Lung (tissue), 11 donors: ENCODE measurements at regions not wholly inside any gene's neighbourhood (a gene's known extent, or its start where the extent isn't known, plus 50 kb on each side); places are given as distances from the start of the nearest gene placed in this dataset.

Experiments
- ATAC-seq: fragments of 200-7000 bp; cut with Tn5 transposase; one replicate; pipeline ENCODE4 v1.9.1; 2020; ENCODE audit warnings: moderate number of reproducible peaks; ENCODE audit not compliant: insufficient read depth, low FRiP score
- DNase-seq, 3 donors: peaks; one replicate each; pipeline ENCODE4 v3.0.0-alpha.2; 2013 to 2017
- H3K27ac ChIP-seq, 2 donors: one replicate each; pipeline ENCODE4 v1.5.1; 2013; ENCODE audit warnings: mild to moderate bottlenecking in 2 of 2, moderate library complexity in 2 of 2, control low read depth in 1 of 2, inconsistent platforms in 1 of 2, low read depth in 1 of 2, low read length in 1 of 2
- H3K27me3 ChIP-seq, 3 donors: one replicate each; pipeline ENCODE4 v1.5.1; 2013; ENCODE audit warnings: low read length in 2 of 3; ENCODE audit not compliant: control insufficient read depth in 3 of 3, insufficient read depth in 3 of 3
- H3K36me3 ChIP-seq, 4 donors: one replicate each; pipeline ENCODE4 v1.5.1; 2013; ENCODE audit warnings: low read length in 4 of 4, mild to moderate bottlenecking in 1 of 4, moderate library complexity in 1 of 4; ENCODE audit not compliant: control insufficient read depth in 4 of 4, insufficient read depth in 4 of 4
- H3K4me1 ChIP-seq, 5 donors: one replicate each; pipeline ENCODE4 v1.5.1; 2013; ENCODE audit warnings: low read length in 5 of 5, mild to moderate bottlenecking in 2 of 5, moderate library complexity in 1 of 5; ENCODE audit not compliant: control insufficient read depth in 5 of 5, insufficient read depth in 5 of 5
- H3K4me3 ChIP-seq: one replicate; pipeline ENCODE4 v1.5.1; 2013; ENCODE audit warnings: mild to moderate bottlenecking, control low read depth, moderate library complexity
- H3K9ac ChIP-seq, 2 donors: one replicate each; pipeline ENCODE4 v1.5.1; 2013; ENCODE audit warnings: low read length in 2 of 2, control low read depth in 1 of 2; ENCODE audit not compliant: insufficient read depth in 1 of 2
- H3K9me3 ChIP-seq, 4 donors: one replicate each; pipeline ENCODE4 v1.5.1; 2013; ENCODE audit warnings: low read length in 3 of 4, mild to moderate bottlenecking in 1 of 4, moderate library complexity in 1 of 4; ENCODE audit not compliant: control insufficient read depth in 4 of 4, insufficient read depth in 3 of 4
- WGBS, 2 donors: extraction: QIAGEN DNeasy Blood & Tissue Kit; methylation state at CpG; one replicate each; pipeline ENCODE4 v1.1.7; 2013; 5-methylcytosine and 5-hydroxymethylcytosine counted together
- TF ChIP-seq, protein P1 (sequence below): IDR thresholded peaks from 2 replicates; pipeline ENCODE4 v1.5.1; 2012; ENCODE audit warnings: mild to moderate bottlenecking; ENCODE audit errors: control extremely low read depth, extremely low read depth
- donor health status: control.
- donor health status: control.
- donor health status: Bipolar disorder and iron deficiency.
- donor health status: healthy.
- donor health status: DM: yes; HTN: yes; CAD: no.

DNA sequence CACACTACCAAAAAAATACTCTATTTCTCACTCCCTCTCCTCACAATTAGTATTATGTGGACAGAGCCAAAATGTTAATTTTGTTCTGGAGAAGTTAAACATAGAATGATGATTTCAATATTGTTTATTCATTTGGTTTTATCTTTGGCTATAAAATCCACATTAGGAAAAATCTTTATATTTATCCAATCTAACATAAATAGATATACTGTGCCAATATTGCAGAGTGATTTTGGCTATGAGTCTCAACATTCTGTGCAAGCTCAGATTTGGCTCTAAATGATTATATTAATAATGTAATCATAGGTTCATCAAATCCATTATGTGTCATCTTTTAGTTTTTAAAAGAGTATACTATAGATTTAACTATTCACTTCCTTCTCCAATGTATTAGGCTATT lies 667.5 kb upstream of the CHORDC1 start:
- TF ChIP-seq, protein P1, sequence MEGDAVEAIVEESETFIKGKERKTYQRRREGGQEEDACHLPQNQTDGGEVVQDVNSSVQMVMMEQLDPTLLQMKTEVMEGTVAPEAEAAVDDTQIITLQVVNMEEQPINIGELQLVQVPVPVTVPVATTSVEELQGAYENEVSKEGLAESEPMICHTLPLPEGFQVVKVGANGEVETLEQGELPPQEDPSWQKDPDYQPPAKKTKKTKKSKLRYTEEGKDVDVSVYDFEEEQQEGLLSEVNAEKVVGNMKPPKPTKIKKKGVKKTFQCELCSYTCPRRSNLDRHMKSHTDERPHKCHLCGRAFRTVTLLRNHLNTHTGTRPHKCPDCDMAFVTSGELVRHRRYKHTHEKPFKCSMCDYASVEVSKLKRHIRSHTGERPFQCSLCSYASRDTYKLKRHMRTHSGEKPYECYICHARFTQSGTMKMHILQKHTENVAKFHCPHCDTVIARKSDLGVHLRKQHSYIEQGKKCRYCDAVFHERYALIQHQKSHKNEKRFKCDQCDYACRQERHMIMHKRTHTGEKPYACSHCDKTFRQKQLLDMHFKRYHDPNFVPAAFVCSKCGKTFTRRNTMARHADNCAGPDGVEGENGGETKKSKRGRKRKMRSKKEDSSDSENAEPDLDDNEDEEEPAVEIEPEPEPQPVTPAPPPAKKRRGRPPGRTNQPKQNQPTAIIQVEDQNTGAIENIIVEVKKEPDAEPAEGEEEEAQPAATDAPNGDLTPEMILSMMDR: no peak
- H3K27me3 ChIP-seq: no peaks in the 10 kb centered on the region
- DNase-seq: peak in 2 of 3 donors; percentile 36 to 59

GRCh38 chr11:90884181-90884580 lies 661.3 kb upstream of the CHORDC1 start:
- H3K9ac ChIP-seq: no peak overlapping the region
- peaks cover 0 to 1% (median 0%) of the 10 kb centered on the region in 5 donors for H3K4me1 ChIP-seq
- no peaks in the 10 kb centered on the region for H3K36me3 ChIP-seq
- DNase-seq (no peak), ATAC-seq (no peak)
- no peak overlapping the region for H3K27ac ChIP-seq
- no peak overlapping the region for H3K4me3 ChIP-seq
- TF ChIP-seq, protein P1: no peak
- H3K9me3 ChIP-seq: no peaks in the 10 kb centered on the region
- H3K27me3 ChIP-seq: no peaks in the 10 kb centered on the region

More for the DNA sequence above, 667.5 kb upstream of the CHORDC1 start:
- H3K27ac ChIP-seq: no peak overlapping the region
- no peaks in the 10 kb centered on the region for H3K36me3 ChIP-seq
- ATAC-seq: no peak
- H3K4me1 ChIP-seq: peaks cover 0 to 20% (median 0%) of the 10 kb centered on the region in 5 donors
- no peak overlapping the region for H3K4me3 ChIP-seq
- no peaks in the 10 kb centered on the region for H3K9me3 ChIP-seq
- no peak overlapping the region for H3K9ac ChIP-seq

GRCh38 chr11:90874986-90875385 lies 652.1 kb upstream of the CHORDC1 start:
- Histone ChIP-seq H3K4me1 (no peaks in the 10 kb centered on the region), H3K9me3 (no peaks in the 10 kb centered on the region), H3K36me3 (no peaks in the 10 kb centered on the region), H3K4me3 (no peak overlapping the region), H3K27me3 (no peaks in the 10 kb centered on the region), H3K27ac (no peak overlapping the region), H3K9ac (no peak overlapping the region)
- TF ChIP-seq, protein P1: no peak
- DNase-seq (no peak), ATAC-seq (no peak)
- 81 to 86% methylated on average over 1 of the region's 1 CpG for WGBS, 2 donors

- no peak overlapping the region for H3K4me3 ChIP-seq
- ATAC-seq (no peak), DNase-seq (no peak)
- H3K9ac ChIP-seq: no peak overlapping the region
- H3K9me3 ChIP-seq: no peaks in the 10 kb centered on the region
- H3K36me3 ChIP-seq: no peaks in the 10 kb centered on the region
- no peak overlapping the region for H3K27ac ChIP-seq
- TF ChIP-seq, protein P1: no peak
- no peaks in the 10 kb centered on the region for H3K4me1 ChIP-seq
- H3K27me3 ChIP-seq: no peaks in the 10 kb centered on the region
These were observed 651.4 kb upstream of the CHORDC1 start for GRCh38 chr11:90874281-90874680.
